Kidney epithelial cell (primary cell): ENCODE measurements at regions not wholly inside any gene's neighbourhood (a gene's known extent, or its start where the extent isn't known, plus 50 kb on each side); places are given as distances from the start of the nearest gene placed in this dataset.

Experiments used
- DNase-seq: peaks from one replicate; pipeline ENCODE4 v3.0.0-alpha.2; 2010; ENCODE audit warnings: low read depth
- H3K27me3 ChIP-seq: 2 replicates; pipeline ENCODE4 v1.6.0; 2011; ENCODE audit warnings: low read length; ENCODE audit not compliant: control insufficient read depth, insufficient read depth
- H3K36me3 ChIP-seq: 2 replicates; pipeline ENCODE4 v1.5.1; 2011; ENCODE audit warnings: low read length; ENCODE audit not compliant: control insufficient read depth, insufficient read depth
- H3K4me3 ChIP-seq: 2 replicates; pipeline ENCODE4 v1.5.1; 2011; ENCODE audit warnings: low read depth, mild to moderate bottlenecking, control low read depth, low read length
- CTCF ChIP-seq: IDR thresholded peaks from 2 replicates; pipeline ENCODE4 v1.5.1; 2011; ENCODE audit warnings: mild to moderate bottlenecking, moderate library complexity, low read length, control low read depth, inconsistent platforms; ENCODE audit not compliant: insufficient read depth, poor library complexity, severe bottlenecking

DNA sequence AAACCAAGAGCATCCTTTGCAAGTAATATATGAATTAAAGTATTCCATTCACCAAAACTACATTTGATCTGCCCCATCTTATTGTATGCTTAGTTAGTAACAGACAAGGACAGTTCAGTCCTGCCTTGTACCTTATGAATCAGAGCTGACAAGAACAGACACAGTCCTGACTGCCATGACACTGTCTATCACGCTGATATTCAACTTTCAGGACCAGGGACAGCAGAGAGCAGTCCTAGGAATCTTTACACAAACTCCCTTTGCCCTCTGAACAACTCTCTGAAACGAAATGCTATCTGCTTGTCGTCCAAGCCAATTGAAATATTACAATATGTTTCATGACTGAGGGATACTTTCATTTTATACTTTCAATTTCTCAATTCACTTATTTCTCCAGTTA lies 268.6 kb upstream of the VCX start:
- DNase-seq: no peak
- Histone ChIP-seq H3K36me3 (no peaks in the 10 kb centered on the region), H3K27me3 (no peaks in the 10 kb centered on the region), H3K4me3 (no peak overlapping the region)
- TF ChIP-seq CTCF: no peak

GRCh38 chrX:7570432-7571029 lies 272.4 kb upstream of the VCX start:
- no peak overlapping the region for H3K4me3 ChIP-seq
- DNase-seq: no peak
- no peak for TF ChIP-seq CTCF
- H3K36me3 ChIP-seq: no peaks in the 10 kb centered on the region
- H3K27me3 ChIP-seq: no peaks in the 10 kb centered on the region

DNA sequence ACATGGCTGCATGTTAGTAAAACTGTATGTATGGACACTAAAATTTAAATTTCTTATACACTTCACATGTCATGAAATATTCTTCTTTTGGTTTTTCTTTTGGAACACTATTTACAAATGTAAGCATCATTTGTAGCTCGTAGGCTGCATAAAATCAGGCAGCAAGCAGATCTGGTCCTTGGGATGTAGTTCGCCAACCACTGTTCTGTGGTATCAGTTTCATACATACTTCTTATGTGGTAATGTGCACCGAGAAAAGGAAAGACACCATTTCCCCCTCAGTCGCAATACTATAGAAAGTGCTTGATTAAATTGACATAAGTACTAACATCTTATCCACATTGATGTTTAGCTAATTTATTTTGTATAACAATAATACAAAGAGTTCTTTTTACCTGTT lies 274.4 kb upstream of the VCX start:
- H3K27me3 ChIP-seq: no peaks in the 10 kb centered on the region
- TF ChIP-seq CTCF: no peak
- H3K4me3 ChIP-seq: no peak overlapping the region
- H3K36me3 ChIP-seq: no peaks in the 10 kb centered on the region
- no peak for DNase-seq

GRCh38 chrX:7568130-7568529 lies 274.8 kb upstream of the VCX start:
- Histone ChIP-seq H3K4me3 (no peak overlapping the region), H3K36me3 (no peaks in the 10 kb centered on the region), H3K27me3 (no peaks in the 10 kb centered on the region)
- no peak for DNase-seq
- TF ChIP-seq CTCF: no peak

DNA sequence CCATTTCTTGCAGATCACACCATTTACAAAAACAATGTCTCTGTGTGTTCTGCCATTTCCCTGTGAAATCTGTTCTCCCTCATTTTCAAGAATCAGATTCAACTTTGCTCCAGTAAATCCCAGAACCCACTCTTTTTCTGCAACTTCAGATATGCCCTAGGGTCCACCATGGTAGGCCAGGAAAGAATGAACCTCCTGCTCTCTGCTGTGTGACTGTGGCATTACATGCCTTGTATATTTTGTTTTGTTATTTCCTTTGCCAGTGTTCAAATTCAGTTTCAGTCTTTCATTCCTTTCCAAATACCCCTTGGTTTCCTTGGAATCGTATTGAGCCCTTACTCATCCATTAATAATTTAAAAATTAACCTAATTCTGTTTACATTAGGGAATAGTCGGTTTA lies 290.2 kb upstream of the VCX start:
- H3K4me3 ChIP-seq: no peak overlapping the region
- no peak for TF ChIP-seq CTCF
- no peak for DNase-seq
- no peaks in the 10 kb centered on the region for H3K27me3 ChIP-seq
- no peaks in the 10 kb centered on the region for H3K36me3 ChIP-seq

DNA sequence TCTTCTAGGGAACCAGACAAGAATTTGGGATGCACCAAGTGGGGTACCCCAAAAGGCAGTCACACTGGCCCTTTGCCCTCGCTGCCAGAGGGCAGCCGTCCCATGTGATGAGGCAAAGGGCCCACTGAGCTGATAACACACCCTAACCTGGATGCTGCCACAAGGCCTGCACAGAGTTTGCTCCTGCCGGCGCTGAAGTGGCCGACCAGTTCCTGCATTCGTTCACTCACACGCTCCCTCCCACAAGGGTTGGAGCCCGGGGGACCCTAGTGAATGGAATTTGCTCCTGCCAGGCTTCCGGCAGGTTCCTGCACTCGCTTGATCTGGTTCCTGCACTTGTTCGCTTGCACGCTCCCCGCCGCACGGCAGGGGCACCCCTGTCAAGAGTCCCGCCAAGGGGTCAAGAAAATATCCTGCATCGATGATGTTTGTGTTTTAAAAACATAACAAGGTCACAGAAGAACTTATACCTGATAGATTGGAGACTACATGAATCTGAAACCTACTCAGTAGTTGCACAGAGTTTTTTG lies 296.4 kb upstream of the VCX start:
- no peak for TF ChIP-seq CTCF
- DNase-seq: no peak
- Histone ChIP-seq H3K27me3 (no peaks in the 10 kb centered on the region), H3K36me3 (no peaks in the 10 kb centered on the region), H3K4me3 (no peak overlapping the region)
